H1 (cell line): ENCODE measurements at regions not wholly inside any gene's neighbourhood (a gene's known extent, or its start where the extent isn't known, plus 50 kb on each side); places are given as distances from the start of the nearest gene placed in this dataset.

Experiments
- BCL11A ChIP-seq, 2 experiments: IDR thresholded peaks; one replicate each; pipeline ENCODE4 v1.6.1; 2011; ENCODE audit warnings: low read depth in 2 of 2, low read length in 2 of 2, mild to moderate bottlenecking in 2 of 2
- EZH2 ChIP-seq: fragments of 200-600 bp; sonication (generic); IDR thresholded peaks from 2 replicates; pipeline ENCODE4 v1.7.1; 2012; ENCODE audit warnings: low read depth, mild to moderate bottlenecking, moderate library complexity, low read length, inconsistent platforms; ENCODE audit not compliant: severe bottlenecking
- POLR2AphosphoS5 ChIP-seq: IDR thresholded peaks from 2 replicates; pipeline ENCODE4 v1.6.1; 2011; ENCODE audit warnings: low read depth, low read length
- POU5F1 ChIP-seq: IDR thresholded peaks from 2 replicates; pipeline ENCODE4 v1.6.1; 2011; ENCODE audit warnings: low read depth, mild to moderate bottlenecking, low read length, moderate library complexity
- RAD21 ChIP-seq, 2 experiments: IDR thresholded peaks in 1 of 2; conservative IDR thresholded peaks in 1 of 2; 2 replicates each; pipeline ENCODE4 v1.6.1; 2011; ENCODE audit warnings: low read depth in 2 of 2, low read length in 2 of 2, improper control_type of control experiment in 1 of 2, inconsistent platforms in 1 of 2, mild to moderate bottlenecking in 1 of 2, moderate library complexity in 1 of 2
- RFX5 ChIP-seq: IDR thresholded peaks from 2 replicates; pipeline ENCODE4 v1.6.1; 2011; ENCODE audit warnings: low read depth, low read length, improper control_type of control experiment, borderline replicate concordance
- SIRT6 ChIP-seq: IDR thresholded peaks from one replicate; pipeline ENCODE4 v1.7.1; 2012; ENCODE audit warnings: low read length, inconsistent platforms
- SUZ12 ChIP-seq: fragments of 200-600 bp; sonication (generic); IDR thresholded peaks from 2 replicates; pipeline ENCODE4 v1.6.1; 2012; ENCODE audit warnings: mild to moderate bottlenecking, inconsistent platforms, low read length, moderate library complexity, mixed read lengths
- TAF1 ChIP-seq: IDR thresholded peaks from 2 replicates; pipeline ENCODE4 v1.6.1; 2011; ENCODE audit warnings: mild to moderate bottlenecking, low read depth, low read length
- ZNF274 ChIP-seq: IDR thresholded peaks from 2 replicates; pipeline ENCODE4 v1.7.0; 2012; ENCODE audit warnings: low read length, borderline replicate concordance; ENCODE audit errors: extremely low read depth
- TF ChIP-seq, protein P1 (sequence below): IDR thresholded peaks from 2 replicates; pipeline ENCODE4 v1.6.1; 2012; ENCODE audit warnings: inconsistent platforms
- TF ChIP-seq, protein P2 (sequence below), 3 experiments: IDR thresholded peaks; 1 replicate in 2 of 3; 2 replicates in 1 of 3; pipeline versions ENCODE4 v1.5.1 to v1.6.1; 2011; ENCODE audit warnings: low read length in 3 of 3, mild to moderate bottlenecking in 3 of 3, inconsistent platforms in 2 of 3, low read depth in 1 of 3, moderate library complexity in 1 of 3; ENCODE audit not compliant: insufficient read depth in 1 of 3; ENCODE audit errors: control extremely low read depth in 1 of 3
- TF ChIP-seq, protein P3 (sequence below): IDR thresholded peaks from 2 replicates; pipeline ENCODE4 v1.6.1; 2012; ENCODE audit warnings: low read length, inconsistent platforms

DNA sequence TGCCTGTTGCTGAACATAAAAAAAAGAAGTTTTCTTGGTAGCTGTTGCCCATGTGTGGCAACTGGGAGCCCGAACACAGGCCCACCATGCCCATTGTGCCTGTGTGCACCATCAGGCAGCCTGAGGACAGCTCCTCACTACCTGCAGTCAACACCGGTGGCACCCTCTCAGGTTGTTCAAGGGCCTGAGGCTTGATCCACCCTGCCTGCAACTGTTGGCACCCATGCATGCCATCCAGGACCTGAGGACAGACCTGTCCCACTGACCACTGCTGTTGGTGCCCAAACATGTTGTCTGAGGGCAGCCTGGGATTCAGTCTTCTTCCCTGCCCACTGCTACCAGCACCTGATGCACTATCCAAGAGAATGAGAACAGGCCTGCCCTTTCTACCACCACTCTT is 661.1 kb upstream of the ZNF804A start:
- TF ChIP-seq, protein P1, sequence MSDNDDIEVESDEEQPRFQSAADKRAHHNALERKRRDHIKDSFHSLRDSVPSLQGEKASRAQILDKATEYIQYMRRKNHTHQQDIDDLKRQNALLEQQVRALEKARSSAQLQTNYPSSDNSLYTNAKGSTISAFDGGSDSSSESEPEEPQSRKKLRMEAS: no peak
- TF ChIP-seq ZNF274 (no peak), EZH2 (no peak), SIRT6 (no peak), POLR2AphosphoS5 (no peak), SUZ12 (no peak), POU5F1 (no peak), RAD21 (IDR thresholded peaks at IDR 0.05 in 1 of 2, conservative IDR thresholded peaks at IDR 0.05 in 1 of 2; ENCODE audit: low read depth in 2 of 2, low read length in 2 of 2) (no peak), BCL11A (IDR thresholded peaks at IDR 0.05; ENCODE audit: low read depth in 2 of 2, low read length in 2 of 2) (no peak), RFX5 (no peak), TAF1 (no peak)
- TF ChIP-seq, protein P2, sequence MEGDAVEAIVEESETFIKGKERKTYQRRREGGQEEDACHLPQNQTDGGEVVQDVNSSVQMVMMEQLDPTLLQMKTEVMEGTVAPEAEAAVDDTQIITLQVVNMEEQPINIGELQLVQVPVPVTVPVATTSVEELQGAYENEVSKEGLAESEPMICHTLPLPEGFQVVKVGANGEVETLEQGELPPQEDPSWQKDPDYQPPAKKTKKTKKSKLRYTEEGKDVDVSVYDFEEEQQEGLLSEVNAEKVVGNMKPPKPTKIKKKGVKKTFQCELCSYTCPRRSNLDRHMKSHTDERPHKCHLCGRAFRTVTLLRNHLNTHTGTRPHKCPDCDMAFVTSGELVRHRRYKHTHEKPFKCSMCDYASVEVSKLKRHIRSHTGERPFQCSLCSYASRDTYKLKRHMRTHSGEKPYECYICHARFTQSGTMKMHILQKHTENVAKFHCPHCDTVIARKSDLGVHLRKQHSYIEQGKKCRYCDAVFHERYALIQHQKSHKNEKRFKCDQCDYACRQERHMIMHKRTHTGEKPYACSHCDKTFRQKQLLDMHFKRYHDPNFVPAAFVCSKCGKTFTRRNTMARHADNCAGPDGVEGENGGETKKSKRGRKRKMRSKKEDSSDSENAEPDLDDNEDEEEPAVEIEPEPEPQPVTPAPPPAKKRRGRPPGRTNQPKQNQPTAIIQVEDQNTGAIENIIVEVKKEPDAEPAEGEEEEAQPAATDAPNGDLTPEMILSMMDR (IDR thresholded peaks at IDR 0.05; ENCODE audit: control extremely low read depth in 1 of 3, insufficient read depth in 1 of 3, low read depth in 1 of 3, low read length in 3 of 3): no peak
- TF ChIP-seq, protein P3, sequence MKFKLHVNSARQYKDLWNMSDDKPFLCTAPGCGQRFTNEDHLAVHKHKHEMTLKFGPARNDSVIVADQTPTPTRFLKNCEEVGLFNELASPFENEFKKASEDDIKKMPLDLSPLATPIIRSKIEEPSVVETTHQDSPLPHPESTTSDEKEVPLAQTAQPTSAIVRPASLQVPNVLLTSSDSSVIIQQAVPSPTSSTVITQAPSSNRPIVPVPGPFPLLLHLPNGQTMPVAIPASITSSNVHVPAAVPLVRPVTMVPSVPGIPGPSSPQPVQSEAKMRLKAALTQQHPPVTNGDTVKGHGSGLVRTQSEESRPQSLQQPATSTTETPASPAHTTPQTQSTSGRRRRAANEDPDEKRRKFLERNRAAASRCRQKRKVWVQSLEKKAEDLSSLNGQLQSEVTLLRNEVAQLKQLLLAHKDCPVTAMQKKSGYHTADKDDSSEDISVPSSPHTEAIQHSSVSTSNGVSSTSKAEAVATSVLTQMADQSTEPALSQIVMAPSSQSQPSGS: no peak
